ENCODE measurements at regions not wholly inside any gene's neighbourhood (a gene's known extent, or its start where the extent isn't known, plus 50 kb on each side); places are given as distances from the start of the nearest gene placed in this dataset.

DNA sequence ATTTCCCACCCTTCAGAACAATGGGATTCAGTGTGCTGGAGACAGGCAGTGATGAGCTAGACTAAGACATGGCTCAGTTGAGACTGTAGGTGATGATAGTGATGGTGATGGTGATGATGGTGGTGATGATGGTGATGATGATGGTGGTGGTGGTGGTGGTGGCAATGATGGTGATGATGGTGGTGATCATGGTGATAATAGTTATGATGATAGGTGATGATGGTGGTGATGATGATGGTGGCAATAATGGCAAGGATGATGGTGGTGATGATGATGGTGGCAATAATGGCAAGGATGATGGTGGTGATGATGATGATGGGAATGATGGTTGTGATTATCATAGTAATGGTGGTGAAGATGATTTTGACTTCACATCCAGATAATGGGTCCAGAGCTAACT is 176.7 kb downstream of the NXNL2 start:
- no peaks in the 10 kb centered on the region for H3K36me3 ChIP-seq (replicated peaks; ENCODE audit: low read depth, low read length)
- H3K4me1 ChIP-seq (ENCODE audit: low read length): no peaks in the 10 kb centered on the region
- H3K4me3 ChIP-seq (ENCODE audit: low read length): no peak overlapping the region
- H4K20me1 ChIP-seq (ENCODE audit: insufficient read depth, low read length): no peaks in the 10 kb centered on the region
- H2AFZ ChIP-seq (ENCODE audit: low read depth, low read length): no peak overlapping the region
- no peaks in the 10 kb centered on the region for H3K79me2 ChIP-seq (ENCODE audit: low read length)
- no peak overlapping the region for H3K4me2 ChIP-seq (ENCODE audit: low read length)
- H3K27me3 ChIP-seq (ENCODE audit: low read depth, low read length): no peaks in the 10 kb centered on the region
- H3K27ac ChIP-seq (ENCODE audit: low read length): no peak overlapping the region
- H3K9me3 ChIP-seq (ENCODE audit: insufficient read depth, low read length): no peaks in the 10 kb centered on the region
- TF ChIP-seq, protein P1, sequence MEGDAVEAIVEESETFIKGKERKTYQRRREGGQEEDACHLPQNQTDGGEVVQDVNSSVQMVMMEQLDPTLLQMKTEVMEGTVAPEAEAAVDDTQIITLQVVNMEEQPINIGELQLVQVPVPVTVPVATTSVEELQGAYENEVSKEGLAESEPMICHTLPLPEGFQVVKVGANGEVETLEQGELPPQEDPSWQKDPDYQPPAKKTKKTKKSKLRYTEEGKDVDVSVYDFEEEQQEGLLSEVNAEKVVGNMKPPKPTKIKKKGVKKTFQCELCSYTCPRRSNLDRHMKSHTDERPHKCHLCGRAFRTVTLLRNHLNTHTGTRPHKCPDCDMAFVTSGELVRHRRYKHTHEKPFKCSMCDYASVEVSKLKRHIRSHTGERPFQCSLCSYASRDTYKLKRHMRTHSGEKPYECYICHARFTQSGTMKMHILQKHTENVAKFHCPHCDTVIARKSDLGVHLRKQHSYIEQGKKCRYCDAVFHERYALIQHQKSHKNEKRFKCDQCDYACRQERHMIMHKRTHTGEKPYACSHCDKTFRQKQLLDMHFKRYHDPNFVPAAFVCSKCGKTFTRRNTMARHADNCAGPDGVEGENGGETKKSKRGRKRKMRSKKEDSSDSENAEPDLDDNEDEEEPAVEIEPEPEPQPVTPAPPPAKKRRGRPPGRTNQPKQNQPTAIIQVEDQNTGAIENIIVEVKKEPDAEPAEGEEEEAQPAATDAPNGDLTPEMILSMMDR (IDR thresholded peaks at IDR 0.05; ENCODE audit: low read depth, low read length): no peak
- no peak for TF ChIP-seq EZH2phosphoT487 (IDR thresholded peaks at IDR 0.05; ENCODE audit: low read depth)
- no peak overlapping the region for H3K9ac ChIP-seq (ENCODE audit: low read length)

DNA sequence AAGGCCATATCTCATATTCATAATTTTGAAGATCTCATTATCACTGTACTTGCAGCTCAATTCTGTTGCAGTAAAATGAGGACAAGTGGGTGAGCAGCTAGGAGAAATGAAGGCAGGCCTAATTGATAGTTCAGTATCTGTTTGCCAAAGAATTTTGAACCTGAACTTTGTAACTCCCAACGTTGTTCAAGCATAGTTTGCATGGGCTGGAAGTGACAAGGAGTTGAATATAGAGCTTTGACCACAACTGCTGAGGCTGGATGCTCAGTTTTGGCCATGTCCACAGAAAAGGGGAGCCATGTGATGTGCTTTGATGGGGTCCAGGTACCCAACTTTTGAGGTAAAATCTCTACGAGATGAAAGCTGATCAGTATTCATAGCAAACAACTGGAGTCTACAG is 177.5 kb downstream of the NXNL2 start:
- Histone ChIP-seq H3K27ac (ENCODE audit: low read length) (no peak overlapping the region), H3K9me3 (ENCODE audit: insufficient read depth, low read length) (no peaks in the 10 kb centered on the region), H2AFZ (ENCODE audit: low read depth, low read length) (no peak overlapping the region), H3K4me1 (ENCODE audit: low read length) (no peaks in the 10 kb centered on the region), H3K79me2 (ENCODE audit: low read length) (no peaks in the 10 kb centered on the region), H3K27me3 (ENCODE audit: low read depth, low read length) (no peaks in the 10 kb centered on the region), H3K4me3 (ENCODE audit: low read length) (no peak overlapping the region), H3K4me2 (ENCODE audit: low read length) (no peak overlapping the region), H3K9ac (ENCODE audit: low read length) (no peak overlapping the region), H4K20me1 (ENCODE audit: insufficient read depth, low read length) (no peaks in the 10 kb centered on the region), H3K36me3 (replicated peaks; ENCODE audit: low read depth, low read length) (no peaks in the 10 kb centered on the region)
- TF ChIP-seq EZH2phosphoT487 (IDR thresholded peaks at IDR 0.05; ENCODE audit: low read depth): no peak
- TF ChIP-seq, protein P1 (IDR thresholded peaks at IDR 0.05; ENCODE audit: low read depth, low read length): no peak

DNA sequence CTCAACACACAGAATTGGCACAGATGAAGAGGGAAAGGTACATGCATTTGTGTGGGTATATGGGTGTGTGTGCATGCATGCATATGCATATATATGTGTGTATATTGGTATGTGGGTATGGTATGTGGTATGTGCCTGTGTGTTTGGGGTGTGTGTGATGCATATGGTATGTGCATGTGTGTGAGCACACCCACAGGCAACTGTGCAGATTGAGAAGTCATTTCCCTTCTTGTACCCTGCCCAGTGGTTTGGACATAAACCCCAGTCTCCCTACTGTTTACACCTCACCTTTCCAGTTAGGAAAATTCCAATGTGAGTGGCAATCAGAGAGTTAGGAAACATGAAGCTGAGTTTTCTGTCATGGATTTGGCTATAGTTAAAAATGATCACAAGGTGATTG is 178.0 kb downstream of the NXNL2 start:
- H3K4me3 ChIP-seq (ENCODE audit: low read length): no peak overlapping the region
- no peak overlapping the region for H3K9ac ChIP-seq (ENCODE audit: low read length)
- no peak for TF ChIP-seq EZH2phosphoT487 (IDR thresholded peaks at IDR 0.05; ENCODE audit: low read depth)
- TF ChIP-seq, protein P1 (IDR thresholded peaks at IDR 0.05; ENCODE audit: low read depth, low read length): no peak
- no peaks in the 10 kb centered on the region for H3K4me1 ChIP-seq (ENCODE audit: low read length)
- no peaks in the 10 kb centered on the region for H3K9me3 ChIP-seq (ENCODE audit: insufficient read depth, low read length)
- H3K36me3 ChIP-seq (replicated peaks; ENCODE audit: low read depth, low read length): no peaks in the 10 kb centered on the region
- H3K4me2 ChIP-seq (ENCODE audit: low read length): no peak overlapping the region
- no peaks in the 10 kb centered on the region for H3K79me2 ChIP-seq (ENCODE audit: low read length)
- H4K20me1 ChIP-seq (ENCODE audit: insufficient read depth, low read length): no peaks in the 10 kb centered on the region
- no peak overlapping the region for H3K27ac ChIP-seq (ENCODE audit: low read length)
- H2AFZ ChIP-seq (ENCODE audit: low read depth, low read length): no peak overlapping the region
- no peaks in the 10 kb centered on the region for H3K27me3 ChIP-seq (ENCODE audit: low read depth, low read length)

DNA sequence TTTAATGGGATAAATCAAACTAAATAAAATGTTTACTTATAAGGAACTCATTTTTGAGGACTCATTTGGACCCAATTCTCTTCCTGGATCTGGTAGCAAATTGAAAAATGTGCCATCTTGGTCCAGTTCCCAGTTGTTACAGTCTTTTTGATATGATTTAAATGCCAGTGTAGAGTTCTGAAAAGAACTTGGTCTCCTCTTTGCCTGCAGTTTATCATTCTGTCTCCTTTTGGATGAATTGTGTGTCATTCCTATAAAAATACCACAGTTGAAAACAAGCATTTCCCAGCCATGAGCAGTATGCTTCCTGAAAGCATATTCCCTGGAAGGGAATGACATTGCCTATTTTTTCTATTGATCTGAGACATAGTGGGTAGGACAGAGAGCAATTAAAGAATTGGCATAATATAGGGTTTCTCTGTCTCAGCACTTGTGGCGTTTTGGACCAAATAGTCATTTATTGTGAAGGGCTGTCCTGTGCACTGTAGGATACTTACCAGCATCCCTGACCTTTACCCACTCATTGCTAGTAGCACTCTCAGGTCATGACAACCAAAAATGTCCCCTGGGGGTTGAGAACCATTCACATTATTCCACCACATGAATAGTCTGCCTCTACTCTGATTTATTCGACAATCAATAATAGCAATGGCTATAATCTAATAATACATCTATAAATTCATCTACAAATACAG is 181.8 kb downstream of the NXNL2 start:
- H3K9ac ChIP-seq (ENCODE audit: low read length): no peak overlapping the region
- H3K27ac ChIP-seq (ENCODE audit: low read length): no peak overlapping the region
- TF ChIP-seq, protein P1 (IDR thresholded peaks at IDR 0.05; ENCODE audit: low read depth, low read length): no peak
- TF ChIP-seq EZH2phosphoT487 (IDR thresholded peaks at IDR 0.05; ENCODE audit: low read depth): no peak

More for the DNA sequence above, 181.8 kb downstream of the NXNL2 start:
- Histone ChIP-seq H3K4me1 (ENCODE audit: low read length) (no peaks in the 10 kb centered on the region), H3K4me2 (ENCODE audit: low read length) (no peak overlapping the region), H3K4me3 (ENCODE audit: low read length) (no peak overlapping the region), H3K27me3 (ENCODE audit: low read depth, low read length) (no peaks in the 10 kb centered on the region), H3K9me3 (ENCODE audit: insufficient read depth, low read length) (no peaks in the 10 kb centered on the region), H2AFZ (ENCODE audit: low read depth, low read length) (no peak overlapping the region), H3K79me2 (ENCODE audit: low read length) (no peaks in the 10 kb centered on the region), H4K20me1 (ENCODE audit: insufficient read depth, low read length) (no peaks in the 10 kb centered on the region), H3K36me3 (replicated peaks; ENCODE audit: low read depth, low read length) (no peaks in the 10 kb centered on the region)
